ENCODE measurements at regions not wholly inside any gene's neighbourhood (a gene's known extent, or its start where the extent isn't known, plus 50 kb on each side); places are given as distances from the start of the nearest gene placed in this dataset.

DNA sequence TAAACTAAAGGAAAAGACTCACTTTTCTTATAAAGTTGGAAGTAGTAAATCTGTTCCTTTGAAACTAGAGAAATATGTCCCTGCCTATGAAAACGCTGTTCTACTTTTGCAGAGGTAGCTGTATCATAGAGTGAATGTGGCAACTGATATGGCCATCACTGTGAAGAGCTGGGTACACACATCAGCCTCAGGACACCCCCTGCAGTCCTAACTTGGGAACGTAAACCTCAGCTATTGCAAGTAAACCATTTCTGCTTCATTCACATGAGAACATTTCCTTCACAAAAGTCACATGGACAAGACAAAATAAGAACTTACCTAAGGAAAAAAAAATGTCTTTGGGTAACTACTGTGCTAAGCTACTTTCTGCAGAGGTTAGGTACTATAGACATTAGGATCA is 233.3 kb upstream of the PPFIA2 start:
- no peak for TF ChIP-seq EZH2 (IDR thresholded peaks at IDR 0.05; ENCODE audit: borderline replicate concordance, insufficient read depth, low read depth, low read length, poor library complexity, severe bottlenecking)
- TF ChIP-seq CTCF (IDR thresholded peaks at IDR 0.05), result no peak
